Stimulated activated CD4-positive, alpha-beta T cell treated with anti-CD3 and anti-CD28 coated beads, Interleukin-1b, Interleukin-23, amount 100 ng/mL, for 24 hours (primary cell): ENCODE measurements at regions not wholly inside any gene's neighbourhood (a gene's known extent, or its start where the extent isn't known, plus 50 kb on each side); places are given as distances from the start of the nearest gene placed in this dataset.
A peak's percentile ranks its signal among the peaks of the same experiment; 100 is the strongest.

Experiments used
- DNase-seq, 4 experiments: peaks; one replicate each; pipeline ENCODE4 v3.0.0-alpha.2; 2020; ENCODE audit warnings: low read depth in 4 of 4, low spot score in 1 of 4

- DNase-seq, result no peak
Observed at GRCh38 chr2:43039376-43040080, 186.9 kb downstream of the ZFP36L2 start.

- DNase-seq, result no peak
Observed at GRCh38 chr2:43038696-43039094, 187.7 kb downstream of the ZFP36L2 start.

- DNase-seq, result no peak
Observed at GRCh38 chr2:43038034-43038695, 188.2 kb downstream of the ZFP36L2 start.

- no peak for DNase-seq
Observed at GRCh38 chr2:43035922-43036321, 190.5 kb downstream of the ZFP36L2 start.

- DNase-seq, result no peak
Observed at GRCh38 chr2:43034921-43035320, 191.5 kb downstream of the ZFP36L2 start.

- DNase-seq, result no peak
Observed at GRCh38 chr2:43034242-43034619, 192.2 kb downstream of the ZFP36L2 start.

GRCh38 chr2:43033466-43034241, 192.8 kb downstream of the ZFP36L2 start:
- no peak for DNase-seq

GRCh38 chr2:43033016-43033270, 193.5 kb downstream of the ZFP36L2 start:
- DNase-seq, result no peak

- DNase-seq, result no peak
Observed at GRCh38 chr2:43032213-43033015, 194.0 kb downstream of the ZFP36L2 start.

- no peak for DNase-seq
Observed at GRCh38 chr2:43031471-43032212, 194.8 kb downstream of the ZFP36L2 start.

GRCh38 chr2:43030551-43031307, 195.7 kb downstream of the ZFP36L2 start:
- DNase-seq, result no peak

- no peak for DNase-seq
Observed at GRCh38 chr2:43029186-43029585, 197.2 kb downstream of the ZFP36L2 start.

GRCh38 chr2:43028188-43028587, 198.2 kb downstream of the ZFP36L2 start:
- DNase-seq, result no peak

- DNase-seq, result no peak
Observed at GRCh38 chr2:43027097-43027873, 199.1 kb downstream of the ZFP36L2 start.

GRCh38 chr2:43026426-43027096, 199.8 kb downstream of the ZFP36L2 start:
- DNase-seq, result no peak

- no peak for DNase-seq
Observed at GRCh38 chr2:43025709-43026295, 200.6 kb downstream of the ZFP36L2 start.

- peak in 2 of 4 experiments; percentile 7 to 33 for DNase-seq
Observed at GRCh38 chr2:43024515-43025011, 201.8 kb downstream of the ZFP36L2 start.

GRCh38 chr2:43023791-43024514, 202.5 kb downstream of the ZFP36L2 start:
- DNase-seq, result no peak
